GM18520 (cell line): ENCODE measurements at regions not wholly inside any gene's neighbourhood (a gene's known extent, or its start where the extent isn't known, plus 50 kb on each side); places are given as distances from the start of the nearest gene placed in this dataset.
"Not testable (repeated sequence)": the region's sequence is repeated elsewhere in the genome, so short reads cannot be mapped to it uniquely, and the experiment has no call there.

Experiments
- ATAC-seq: cut with Tn5 transposase; IDR thresholded peaks from one replicate; pipeline ENCODE4 v1.9.1; 2021; ENCODE audit not compliant: unreplicated experiment

DNA sequence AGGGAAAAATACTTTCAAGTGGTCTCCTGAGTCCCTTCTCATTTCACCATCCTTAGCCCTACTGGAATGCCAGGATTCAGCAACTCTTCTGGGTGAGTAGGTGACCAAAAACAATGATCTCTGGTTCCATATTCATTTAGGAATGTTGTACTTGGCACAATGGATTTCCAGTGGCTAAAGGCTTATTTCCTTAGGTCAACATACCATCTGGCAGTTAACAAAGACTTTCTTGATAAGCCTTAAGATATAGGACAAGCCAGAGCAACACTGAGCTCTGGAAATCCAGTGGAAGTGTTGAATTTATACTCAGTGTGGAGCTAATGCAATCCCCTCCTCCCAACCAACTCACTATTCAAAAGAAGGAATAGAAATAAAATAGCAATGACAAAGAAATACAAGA lies 139.4 kb upstream of the EMCN start:
- ATAC-seq = no peak

- no peak for ATAC-seq
Observed at GRCh38 chr4:100651499-100652175, 133.8 kb upstream of the EMCN start.

DNA sequence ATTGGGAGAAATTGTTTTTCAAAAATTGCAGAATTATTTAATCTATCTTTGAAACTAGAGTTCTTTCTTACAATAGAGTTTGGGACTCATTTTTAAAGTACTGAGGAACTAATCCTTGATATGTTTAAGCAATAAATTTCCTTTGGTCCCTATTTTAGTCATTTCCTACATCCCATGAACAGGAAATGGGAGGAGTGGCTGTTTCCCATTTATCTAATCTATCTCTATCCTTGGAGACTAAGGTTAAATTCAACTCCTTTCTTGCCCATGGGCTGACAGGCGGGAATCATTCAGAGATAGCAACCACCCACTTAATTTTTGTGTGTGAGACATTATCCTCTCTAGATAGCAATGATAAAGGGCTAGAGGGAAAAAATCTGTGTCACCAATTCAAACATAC lies 131.6 kb upstream of the EMCN start:
- ATAC-seq = no peak

- ATAC-seq = no peak
Observed at GRCh38 chr4:100644150-100644549, 126.3 kb upstream of the EMCN start.

GRCh38 chr4:100641336-100641735 lies 123.5 kb upstream of the EMCN start:
- ATAC-seq = no peak

- no peak for ATAC-seq
Observed at GRCh38 chr4:100635899-100636298, 118.1 kb upstream of the EMCN start.

DNA sequence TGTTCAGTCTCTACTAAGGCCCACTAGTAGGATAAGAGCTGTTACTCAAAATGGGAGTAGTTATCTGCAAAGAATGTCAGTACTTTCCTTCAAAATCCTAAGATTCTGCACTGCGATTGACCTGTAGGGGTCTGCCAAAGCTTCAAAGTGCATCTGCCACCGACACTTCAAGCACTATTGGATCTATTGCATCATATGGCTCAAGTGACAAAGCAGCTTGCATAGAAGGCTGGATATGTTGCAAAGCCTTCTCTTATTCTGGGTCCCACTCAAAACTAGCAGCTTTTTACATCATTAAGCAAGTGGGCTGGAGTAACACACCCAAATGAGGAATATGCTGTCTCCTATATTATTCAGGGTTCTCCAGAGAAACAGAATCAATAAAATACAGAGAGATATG lies 115.4 kb upstream of the EMCN start:
- no peak for ATAC-seq

DNA sequence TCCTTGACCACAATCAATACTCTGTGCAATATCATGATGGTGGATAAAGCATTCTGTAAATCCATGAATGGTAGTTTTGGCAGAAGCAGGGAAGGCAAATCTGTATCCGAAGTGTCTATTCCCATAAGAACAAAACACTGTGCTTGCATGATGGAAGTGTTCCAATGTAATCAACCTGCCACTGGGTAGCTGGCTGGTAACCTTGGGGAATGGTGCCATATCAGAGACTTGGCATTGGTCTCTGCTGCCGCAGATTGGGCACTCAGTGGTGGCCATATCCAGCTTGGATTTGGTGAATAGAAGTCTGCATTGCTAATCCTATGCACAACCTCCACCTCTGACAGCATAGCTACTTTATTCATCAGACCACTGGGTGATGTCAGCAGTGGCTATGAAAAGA lies 114.3 kb upstream of the EMCN start:
- no peak for ATAC-seq

DNA sequence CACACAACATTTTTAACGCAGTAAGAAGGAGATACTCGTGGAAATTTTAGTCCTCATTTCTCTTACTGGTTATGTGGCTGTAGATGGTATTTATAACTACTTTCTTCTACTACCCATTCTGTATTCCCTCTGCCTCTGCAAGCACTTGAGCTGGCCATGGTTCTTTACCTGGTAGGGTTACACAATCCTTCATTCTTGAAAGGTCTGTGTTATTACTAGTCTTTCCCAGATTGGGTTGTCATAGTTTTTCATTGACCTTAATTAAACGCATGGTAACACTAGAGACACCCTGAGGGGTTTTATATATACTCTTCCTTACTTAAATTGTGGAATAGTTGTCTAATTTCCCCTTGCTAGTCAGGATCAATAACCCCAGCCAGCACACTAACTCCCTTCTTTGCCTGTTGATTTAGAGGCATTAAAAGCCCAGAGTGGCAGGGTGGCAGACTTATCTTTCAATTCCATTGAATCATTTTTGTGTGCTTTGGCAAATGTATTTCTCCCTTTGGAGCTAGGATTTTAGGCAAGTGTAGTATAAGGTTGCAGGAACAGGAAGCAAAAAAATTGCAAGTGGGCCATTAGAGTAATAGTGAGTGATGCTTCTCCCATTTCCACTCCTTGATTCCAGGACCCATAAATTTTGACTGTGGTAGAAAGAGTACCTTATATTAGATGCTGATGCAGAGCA lies 113.6 kb upstream of the EMCN start:
- no peak for ATAC-seq

DNA sequence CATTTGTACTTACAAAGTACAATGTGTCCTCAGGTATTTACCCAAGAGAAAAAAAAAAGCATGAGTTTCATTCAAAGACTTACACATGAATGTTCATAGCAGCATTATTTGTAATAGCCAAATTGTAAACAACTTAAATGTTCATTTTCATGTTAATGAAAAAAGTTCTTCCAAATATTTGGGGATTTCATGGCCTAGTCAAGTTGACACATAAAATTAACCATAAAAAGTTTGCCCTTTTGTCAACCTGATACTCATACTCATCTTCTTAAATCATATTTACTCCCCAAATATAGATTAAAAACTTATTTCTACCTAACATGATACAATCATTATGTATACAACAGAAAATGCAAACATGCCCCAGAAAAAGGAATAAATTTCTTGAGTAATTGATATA lies 112.5 kb upstream of the EMCN start:
- no peak for ATAC-seq

DNA sequence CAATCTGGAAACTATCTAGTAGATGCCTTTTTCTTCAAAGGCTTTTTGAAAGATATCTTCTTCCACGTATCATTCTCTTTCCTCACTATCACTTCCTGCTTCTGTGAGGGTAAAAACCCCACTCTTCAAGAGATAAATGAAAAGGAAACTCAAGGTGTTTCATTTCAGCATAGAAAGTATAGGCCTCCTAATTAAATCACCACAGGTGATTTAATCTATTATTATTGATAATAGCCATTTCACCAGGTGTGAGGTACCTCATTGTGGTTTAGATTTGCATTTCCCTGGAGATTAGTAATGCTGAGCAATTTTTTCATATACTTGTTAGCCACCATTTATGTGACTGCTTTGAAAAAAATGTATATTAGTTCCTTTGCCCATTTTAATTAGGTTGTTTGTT lies 92.0 kb upstream of the EMCN start:
- ATAC-seq = peak; percentile 59

DNA sequence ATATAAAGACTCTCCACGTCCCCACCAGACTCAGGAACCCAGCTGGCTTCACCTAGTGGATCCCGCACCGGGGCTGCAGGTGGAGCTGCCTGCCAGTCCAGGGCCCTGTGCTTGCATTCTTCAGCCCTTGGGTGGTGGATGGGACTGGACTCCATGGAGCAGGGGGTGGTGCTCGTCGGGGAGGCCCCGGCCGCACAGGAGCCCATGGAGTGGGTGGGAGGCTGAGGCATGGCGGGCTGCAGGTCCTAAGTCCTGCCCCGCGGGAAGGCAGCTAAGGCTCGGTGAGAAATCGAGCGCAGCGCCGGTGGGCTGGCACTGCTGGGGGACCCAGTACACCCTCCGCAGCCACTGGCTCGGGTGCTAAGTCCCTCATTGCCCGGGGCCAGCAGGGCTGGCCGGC lies 90.8 kb upstream of the EMCN start:
- not testable (repeated sequence) for ATAC-seq

DNA sequence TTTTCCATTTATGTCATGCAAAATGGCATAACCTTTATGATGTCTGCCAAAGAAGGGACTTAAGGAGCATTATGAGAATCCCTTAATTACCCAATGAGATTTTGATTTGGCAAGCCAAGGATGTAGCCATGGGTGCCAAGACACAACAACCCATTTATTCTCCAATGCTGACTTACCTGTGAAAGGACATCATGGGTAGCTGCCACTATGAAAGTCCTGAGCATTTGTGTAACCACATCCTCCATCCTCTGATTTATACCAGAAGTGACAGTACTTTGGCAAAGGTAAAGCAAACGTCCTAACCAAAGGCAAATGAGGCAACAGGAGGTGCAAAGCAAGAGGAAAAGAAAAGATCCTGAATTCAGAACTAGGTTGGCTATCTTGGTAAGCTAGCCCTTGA lies 87.3 kb upstream of the EMCN start:
- ATAC-seq = no peak

GRCh38 chr4:100593935-100594334 lies 76.1 kb upstream of the EMCN start:
- ATAC-seq = no peak

DNA sequence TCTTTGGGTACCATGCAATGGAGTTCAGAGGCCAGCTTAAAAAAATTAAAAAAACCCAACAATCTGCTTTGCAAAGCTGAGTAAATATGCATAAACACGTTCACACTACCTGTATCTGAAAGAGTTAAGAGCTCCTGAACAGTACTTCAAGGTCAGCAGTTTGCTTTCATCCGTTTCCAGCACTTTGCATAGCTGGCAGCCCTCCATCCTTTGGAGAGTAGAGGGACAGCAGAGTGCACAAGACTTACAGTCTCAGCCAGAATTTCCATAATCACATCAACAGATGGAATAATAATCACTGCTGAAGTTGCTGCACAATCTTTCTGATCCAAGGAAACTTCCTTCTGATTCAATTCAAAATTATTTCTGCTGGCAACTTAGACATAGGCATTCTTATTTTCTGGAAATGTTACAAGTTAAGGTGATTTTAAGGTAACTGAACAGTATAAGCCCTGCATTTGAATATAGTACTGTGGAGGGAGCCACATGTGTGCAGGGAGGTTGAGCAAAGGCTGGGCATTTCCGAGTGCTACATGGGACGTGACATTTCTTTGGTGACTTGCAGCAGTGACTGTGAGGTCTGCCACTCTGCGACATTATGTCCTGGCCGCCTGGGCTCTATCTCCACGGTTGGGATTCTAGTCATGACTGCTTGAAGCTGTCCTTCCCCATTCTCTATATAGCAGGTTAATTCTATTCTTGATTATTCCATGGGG lies 73.5 kb upstream of the EMCN start:
- no peak for ATAC-seq

GRCh38 chr4:100590325-100590724 lies 72.5 kb upstream of the EMCN start:
- no peak for ATAC-seq

DNA sequence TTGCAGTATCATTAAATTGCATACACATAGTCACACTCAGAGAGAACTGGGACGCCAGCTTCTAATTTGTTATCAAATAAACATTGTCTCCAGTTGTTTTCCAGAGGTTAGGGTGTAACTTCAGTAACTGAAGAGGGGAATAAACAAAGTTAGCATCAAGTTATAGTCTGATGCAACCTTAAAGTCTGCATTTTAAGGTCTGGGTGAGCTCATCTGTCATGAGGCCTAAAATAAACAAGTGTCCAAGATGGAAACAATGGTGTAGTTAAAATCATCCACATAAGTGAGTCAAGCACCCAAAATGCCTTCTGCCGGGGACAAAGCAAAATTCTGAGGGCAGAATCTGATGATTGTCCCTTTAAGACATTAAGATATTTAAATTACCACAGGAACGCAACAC lies 70.3 kb upstream of the EMCN start:
- no peak for ATAC-seq

DNA sequence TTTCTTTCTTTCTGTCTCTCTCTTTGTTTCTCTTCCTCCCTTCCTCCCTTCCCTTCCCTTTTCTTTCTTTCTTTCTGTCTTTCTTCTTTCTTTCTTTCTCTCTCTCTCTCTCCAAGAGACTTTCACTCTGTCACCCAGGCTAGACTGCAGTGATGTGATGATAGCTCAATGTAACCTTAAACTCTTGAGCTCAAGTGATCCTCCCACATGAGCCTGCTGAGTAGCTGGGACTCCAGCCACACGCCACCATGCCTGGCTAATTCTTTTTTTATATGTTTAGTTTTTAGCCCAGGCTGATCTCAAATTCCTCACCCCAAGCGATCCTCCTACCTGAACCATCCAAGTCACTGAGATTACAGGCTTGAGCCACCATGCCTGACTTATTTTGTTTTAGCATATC lies 64.3 kb upstream of the EMCN start:
- no peak for ATAC-seq

- no peak for ATAC-seq
Observed at GRCh38 chr4:100581337-100581736, 63.5 kb upstream of the EMCN start.

- ATAC-seq = no peak
Observed at GRCh38 chr4:100576570-100576969, 58.7 kb upstream of the EMCN start.

DNA sequence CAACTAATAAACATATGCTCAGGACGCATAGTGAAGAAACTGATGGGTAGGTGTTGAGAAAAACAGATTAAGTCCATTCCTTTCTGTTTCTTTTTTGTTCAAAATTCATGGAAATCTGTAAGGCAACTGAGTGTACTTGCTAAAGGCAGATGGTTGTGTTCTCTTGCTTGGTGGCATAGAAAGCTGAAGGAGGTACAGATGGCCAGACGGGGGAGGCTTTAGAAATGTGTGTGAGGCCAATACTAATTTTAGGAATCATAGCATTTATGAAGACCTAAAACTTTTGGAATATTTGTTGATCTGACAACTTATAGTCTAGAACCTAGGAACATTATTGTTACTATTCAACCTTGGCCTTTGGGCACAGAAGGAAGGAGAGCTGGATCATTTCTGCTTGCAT lies 56.8 kb upstream of the EMCN start:
- ATAC-seq = no peak

- ATAC-seq = no peak
Observed at GRCh38 chr4:100569196-100569595, 51.4 kb upstream of the EMCN start.
